LNCaP clone FGC (cell line): ENCODE measurements at regions not wholly inside any gene's neighbourhood (a gene's known extent, or its start where the extent isn't known, plus 50 kb on each side); places are given as distances from the start of the nearest gene placed in this dataset.

Experiments used
- DNase-seq: peaks from one replicate; pipeline ENCODE4 v3.0.0-alpha.2; 2011; ENCODE audit warnings: low read depth
- H3K4me3 ChIP-seq: 2 replicates; pipeline ENCODE4 v1.5.1; 2011; ENCODE audit warnings: mild to moderate bottlenecking, low read depth, low read length, control low read depth
- TF ChIP-seq, protein P1 (sequence below): IDR thresholded peaks from 2 replicates; pipeline ENCODE4 v1.5.1; 2012; ENCODE audit warnings: mild to moderate bottlenecking; ENCODE audit not compliant: control insufficient read depth, insufficient read depth; ENCODE audit errors: extremely low read depth

GRCh38 chr16:80489173-80489572, 51.6 kb upstream of the DYNLRB2 start:
- no peak for DNase-seq
- TF ChIP-seq, protein P1, sequence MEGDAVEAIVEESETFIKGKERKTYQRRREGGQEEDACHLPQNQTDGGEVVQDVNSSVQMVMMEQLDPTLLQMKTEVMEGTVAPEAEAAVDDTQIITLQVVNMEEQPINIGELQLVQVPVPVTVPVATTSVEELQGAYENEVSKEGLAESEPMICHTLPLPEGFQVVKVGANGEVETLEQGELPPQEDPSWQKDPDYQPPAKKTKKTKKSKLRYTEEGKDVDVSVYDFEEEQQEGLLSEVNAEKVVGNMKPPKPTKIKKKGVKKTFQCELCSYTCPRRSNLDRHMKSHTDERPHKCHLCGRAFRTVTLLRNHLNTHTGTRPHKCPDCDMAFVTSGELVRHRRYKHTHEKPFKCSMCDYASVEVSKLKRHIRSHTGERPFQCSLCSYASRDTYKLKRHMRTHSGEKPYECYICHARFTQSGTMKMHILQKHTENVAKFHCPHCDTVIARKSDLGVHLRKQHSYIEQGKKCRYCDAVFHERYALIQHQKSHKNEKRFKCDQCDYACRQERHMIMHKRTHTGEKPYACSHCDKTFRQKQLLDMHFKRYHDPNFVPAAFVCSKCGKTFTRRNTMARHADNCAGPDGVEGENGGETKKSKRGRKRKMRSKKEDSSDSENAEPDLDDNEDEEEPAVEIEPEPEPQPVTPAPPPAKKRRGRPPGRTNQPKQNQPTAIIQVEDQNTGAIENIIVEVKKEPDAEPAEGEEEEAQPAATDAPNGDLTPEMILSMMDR = no peak
- no peak overlapping the region for H3K4me3 ChIP-seq

DNA sequence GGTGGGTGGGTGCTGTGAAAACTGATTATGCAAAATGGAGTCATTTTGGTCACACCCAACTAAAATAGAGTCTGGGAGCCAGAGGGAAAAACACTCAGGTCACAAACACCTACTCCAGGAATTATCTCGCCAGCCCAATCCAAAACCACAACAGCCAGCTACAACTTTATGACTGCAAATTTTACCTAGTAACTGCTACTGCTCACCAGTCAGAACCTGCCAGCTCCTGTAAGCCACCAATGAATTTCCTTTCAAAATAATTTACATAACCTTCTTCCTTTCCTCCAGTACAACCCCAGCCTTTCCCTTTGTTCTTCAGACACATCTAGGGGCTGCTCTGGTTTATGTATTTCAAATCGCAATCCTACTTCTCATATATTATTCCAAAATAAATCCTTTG, 52.6 kb upstream of the DYNLRB2 start:
- H3K4me3 ChIP-seq = no peak overlapping the region
- TF ChIP-seq, protein P1 = no peak
- DNase-seq = no peak

DNA sequence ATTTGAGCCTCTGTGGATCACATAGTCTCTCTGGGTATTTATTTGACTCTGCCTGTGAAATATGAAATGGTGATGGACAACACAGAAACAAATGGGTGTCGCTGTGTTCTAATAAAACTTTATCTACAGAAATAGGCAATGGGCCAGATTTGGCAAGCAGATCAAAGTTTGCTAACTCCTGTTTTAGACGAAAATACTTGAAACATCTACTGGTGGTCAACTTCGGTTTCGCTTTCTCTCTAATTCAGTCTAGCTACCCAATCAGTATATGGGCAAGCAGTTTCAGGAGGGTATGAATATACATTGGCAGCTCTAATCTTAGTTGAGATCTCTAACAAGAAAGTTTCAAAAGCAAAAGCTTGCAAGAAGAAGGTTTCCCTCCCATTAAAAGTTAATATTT, 60.1 kb upstream of the DYNLRB2 start:
- H3K4me3 ChIP-seq = no peak overlapping the region
- TF ChIP-seq, protein P1 = no peak
- DNase-seq = no peak

DNA sequence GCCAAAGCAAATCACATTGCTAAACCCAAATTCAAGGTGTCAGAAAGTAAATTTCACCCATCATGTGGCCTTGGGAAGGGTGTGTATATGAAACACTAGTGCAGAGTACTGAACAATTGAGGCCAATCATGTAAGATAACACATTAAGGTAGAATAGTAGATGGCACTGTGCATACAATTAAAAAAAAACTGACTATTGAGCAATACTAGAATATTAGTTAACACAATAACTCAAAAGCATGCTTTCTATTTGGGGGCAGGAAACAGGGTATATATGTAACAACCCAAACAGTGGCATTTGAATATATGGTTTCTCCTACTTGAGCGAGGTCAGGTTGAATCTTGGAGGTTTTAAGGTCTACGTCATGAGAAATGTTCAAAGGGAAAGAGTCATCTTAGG, 63.0 kb upstream of the DYNLRB2 start:
- TF ChIP-seq, protein P1 = no peak
- no peak overlapping the region for H3K4me3 ChIP-seq
- DNase-seq = no peak

DNA sequence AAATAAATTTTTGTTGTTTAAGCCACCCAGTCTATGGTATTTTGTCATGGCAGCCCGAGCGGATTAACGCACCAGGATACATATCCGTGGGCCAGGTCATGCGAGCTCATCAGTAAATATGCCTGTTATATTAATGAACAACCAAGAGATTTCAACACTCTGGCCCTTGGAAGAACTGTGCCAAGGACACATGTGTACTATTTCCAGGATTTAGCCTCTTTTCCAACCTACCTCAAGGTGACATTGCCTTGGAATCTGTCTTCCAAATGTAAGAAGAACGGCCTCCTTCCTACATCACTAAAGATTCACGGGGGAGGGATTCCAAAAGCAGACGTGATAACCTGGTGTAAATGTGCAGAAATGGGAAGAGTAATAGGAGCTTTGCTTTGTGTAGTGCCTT, 72.8 kb upstream of the DYNLRB2 start:
- H3K4me3 ChIP-seq = no peak overlapping the region
- TF ChIP-seq, protein P1 = no peak
- no peak for DNase-seq

- TF ChIP-seq, protein P1 = peak; percentile 73
- peak; percentile 13 for DNase-seq
- no peak overlapping the region for H3K4me3 ChIP-seq
Observed at GRCh38 chr16:80466024-80466987, 74.5 kb upstream of the DYNLRB2 start.
